GM18867 (cell line): ENCODE measurements at regions not wholly inside any gene's neighbourhood (a gene's known extent, or its start where the extent isn't known, plus 50 kb on each side); places are given as distances from the start of the nearest gene placed in this dataset.
"Not testable (repeated sequence)": the region's sequence is repeated elsewhere in the genome, so short reads cannot be mapped to it uniquely, and the experiment has no call there.

Experiments
- ATAC-seq: cut with Tn5 transposase; IDR thresholded peaks from one replicate; pipeline ENCODE4 v1.9.1; 2021; ENCODE audit warnings: mild to moderate bottlenecking, moderate library complexity; ENCODE audit not compliant: unreplicated experiment

- no peak for ATAC-seq
These were observed 751.1 kb downstream of the CCDC85A start for GRCh38 chr2:56934866-56935265.

- ATAC-seq, result no peak
These were observed 756.3 kb downstream of the CCDC85A start for GRCh38 chr2:56940054-56940453.

GRCh38 chr2:56952871-56953270 lies 769.1 kb downstream of the CCDC85A start:
- ATAC-seq, result no peak

GRCh38 chr2:56960581-56960980 lies 776.8 kb downstream of the CCDC85A start:
- no peak for ATAC-seq

GRCh38 chr2:56962673-56963072 lies 778.9 kb downstream of the CCDC85A start:
- ATAC-seq, result no peak

GRCh38 chr2:56969513-56969912 lies 785.7 kb downstream of the CCDC85A start:
- ATAC-seq, result no peak

GRCh38 chr2:56971383-56971974 lies 787.7 kb downstream of the CCDC85A start:
- no peak for ATAC-seq

GRCh38 chr2:56981554-56981953 lies 797.8 kb downstream of the CCDC85A start:
- no peak for ATAC-seq

GRCh38 chr2:56985609-56986008 lies 801.8 kb downstream of the CCDC85A start:
- ATAC-seq, result peak; percentile 87

- ATAC-seq, result no peak
These were observed 838.7 kb downstream of the CCDC85A start for GRCh38 chr2:57022496-57022895.

GRCh38 chr2:57044931-57045635 lies 861.3 kb downstream of the CCDC85A start:
- ATAC-seq, result no peak

- no peak for ATAC-seq
These were observed 865.5 kb downstream of the CCDC85A start for GRCh38 chr2:57049273-57049672.

- no peak for ATAC-seq
These were observed 866.2 kb downstream of the CCDC85A start for GRCh38 chr2:57050007-57050406.

- ATAC-seq, result not testable (repeated sequence)
These were observed 882.5 kb downstream of the CCDC85A start for GRCh38 chr2:57066301-57066700.

GRCh38 chr2:57075226-57075625 lies 891.4 kb downstream of the CCDC85A start:
- ATAC-seq, result no peak

- no peak for ATAC-seq
These were observed 896.2 kb downstream of the CCDC85A start for GRCh38 chr2:57080035-57080434.

- no peak for ATAC-seq
These were observed 901.0 kb downstream of the CCDC85A start for GRCh38 chr2:57084697-57085281.

GRCh38 chr2:57093020-57093419 lies 909.2 kb downstream of the CCDC85A start:
- no peak for ATAC-seq

GRCh38 chr2:57097855-57098254 lies 914.1 kb downstream of the CCDC85A start:
- ATAC-seq, result no peak

GRCh38 chr2:57100436-57100835 lies 916.6 kb downstream of the CCDC85A start:
- no peak for ATAC-seq

- ATAC-seq, result no peak
These were observed 921.9 kb downstream of the CCDC85A start for GRCh38 chr2:57105694-57106093.

- no peak for ATAC-seq
These were observed 923.6 kb downstream of the CCDC85A start for GRCh38 chr2:57107353-57107752.
